ENCODE measurements at regions not wholly inside any gene's neighbourhood (a gene's known extent, or its start where the extent isn't known, plus 50 kb on each side); places are given as distances from the start of the nearest gene placed in this dataset.

- TF ChIP-seq CHD7 (IDR thresholded peaks at IDR 0.05; ENCODE audit: low read depth, low read length) (no peak), POLR3G (IDR thresholded peaks at IDR 0.05; ENCODE audit: extremely low read depth, insufficient read length, insufficient replicate concordance) (no peak), NFE2L1 (tag; IDR thresholded peaks at IDR 0.05; ENCODE audit: borderline replicate concordance, low read depth) (no peak)
- TF ChIP-seq, protein P1, sequence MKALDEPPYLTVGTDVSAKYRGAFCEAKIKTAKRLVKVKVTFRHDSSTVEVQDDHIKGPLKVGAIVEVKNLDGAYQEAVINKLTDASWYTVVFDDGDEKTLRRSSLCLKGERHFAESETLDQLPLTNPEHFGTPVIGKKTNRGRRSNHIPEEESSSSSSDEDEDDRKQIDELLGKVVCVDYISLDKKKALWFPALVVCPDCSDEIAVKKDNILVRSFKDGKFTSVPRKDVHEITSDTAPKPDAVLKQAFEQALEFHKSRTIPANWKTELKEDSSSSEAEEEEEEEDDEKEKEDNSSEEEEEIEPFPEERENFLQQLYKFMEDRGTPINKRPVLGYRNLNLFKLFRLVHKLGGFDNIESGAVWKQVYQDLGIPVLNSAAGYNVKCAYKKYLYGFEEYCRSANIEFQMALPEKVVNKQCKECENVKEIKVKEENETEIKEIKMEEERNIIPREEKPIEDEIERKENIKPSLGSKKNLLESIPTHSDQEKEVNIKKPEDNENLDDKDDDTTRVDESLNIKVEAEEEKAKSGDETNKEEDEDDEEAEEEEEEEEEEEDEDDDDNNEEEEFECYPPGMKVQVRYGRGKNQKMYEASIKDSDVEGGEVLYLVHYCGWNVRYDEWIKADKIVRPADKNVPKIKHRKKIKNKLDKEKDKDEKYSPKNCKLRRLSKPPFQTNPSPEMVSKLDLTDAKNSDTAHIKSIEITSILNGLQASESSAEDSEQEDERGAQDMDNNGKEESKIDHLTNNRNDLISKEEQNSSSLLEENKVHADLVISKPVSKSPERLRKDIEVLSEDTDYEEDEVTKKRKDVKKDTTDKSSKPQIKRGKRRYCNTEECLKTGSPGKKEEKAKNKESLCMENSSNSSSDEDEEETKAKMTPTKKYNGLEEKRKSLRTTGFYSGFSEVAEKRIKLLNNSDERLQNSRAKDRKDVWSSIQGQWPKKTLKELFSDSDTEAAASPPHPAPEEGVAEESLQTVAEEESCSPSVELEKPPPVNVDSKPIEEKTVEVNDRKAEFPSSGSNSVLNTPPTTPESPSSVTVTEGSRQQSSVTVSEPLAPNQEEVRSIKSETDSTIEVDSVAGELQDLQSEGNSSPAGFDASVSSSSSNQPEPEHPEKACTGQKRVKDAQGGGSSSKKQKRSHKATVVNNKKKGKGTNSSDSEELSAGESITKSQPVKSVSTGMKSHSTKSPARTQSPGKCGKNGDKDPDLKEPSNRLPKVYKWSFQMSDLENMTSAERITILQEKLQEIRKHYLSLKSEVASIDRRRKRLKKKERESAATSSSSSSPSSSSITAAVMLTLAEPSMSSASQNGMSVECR (CRISPR knock-in tag; IDR thresholded peaks at IDR 0.05): no peak
Observed at GRCh38 chr5:156019571-156020180, 307.3 kb upstream of the SGCD start (continued).
